HK-2 (cell line): ENCODE measurements at regions not wholly inside any gene's neighbourhood (a gene's known extent, or its start where the extent isn't known, plus 50 kb on each side); places are given as distances from the start of the nearest gene placed in this dataset.
"Not testable (repeated sequence)": the region's sequence is repeated elsewhere in the genome, so short reads cannot be mapped to it uniquely, and the experiment has no call there.

Source experiments
- DNase-seq: peaks from one replicate; pipeline ENCODE4 v3.0.0-alpha.2; 2018; ENCODE audit not compliant: unreplicated experiment

- no peak for DNase-seq
These were observed 106.7 kb downstream of the RAP2B start for GRCh38 chr3:153268564-153269279.

- DNase-seq: no peak
These were observed 107.7 kb downstream of the RAP2B start for GRCh38 chr3:153269730-153270129.

- no peak for DNase-seq
These were observed 111.2 kb downstream of the RAP2B start for GRCh38 chr3:153273217-153273616.

DNA sequence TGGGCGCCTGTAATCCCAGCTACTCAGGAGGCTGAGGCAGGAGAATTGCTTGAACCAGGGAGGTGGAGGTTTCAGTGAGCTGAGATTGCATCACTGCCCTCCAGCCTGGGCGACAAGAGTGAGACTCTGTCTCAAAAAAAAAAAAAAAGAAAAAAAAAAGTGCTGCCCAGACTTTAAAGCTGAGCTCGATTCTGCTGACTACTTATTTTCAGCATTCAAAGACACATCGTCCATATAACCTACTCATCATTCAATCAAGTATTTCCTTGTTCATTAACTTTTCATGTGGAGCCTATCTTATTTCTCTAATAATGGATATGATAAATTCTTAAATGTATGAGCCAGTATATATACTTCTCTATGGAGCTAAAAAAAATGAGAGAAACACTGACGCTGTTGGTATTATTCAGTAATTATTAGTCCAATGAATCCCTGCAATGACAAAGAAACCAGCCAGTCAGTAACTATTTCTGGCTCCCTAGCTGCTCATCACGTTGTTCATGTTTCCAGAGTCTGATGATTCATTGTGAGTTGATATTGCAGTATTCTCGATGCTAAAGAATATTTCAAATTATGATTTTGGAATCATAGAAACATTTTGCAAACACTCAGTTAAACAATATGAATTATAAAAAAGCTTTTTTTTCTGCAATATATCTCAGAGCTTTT, 111.9 kb downstream of the RAP2B start:
- DNase-seq: no peak

DNA sequence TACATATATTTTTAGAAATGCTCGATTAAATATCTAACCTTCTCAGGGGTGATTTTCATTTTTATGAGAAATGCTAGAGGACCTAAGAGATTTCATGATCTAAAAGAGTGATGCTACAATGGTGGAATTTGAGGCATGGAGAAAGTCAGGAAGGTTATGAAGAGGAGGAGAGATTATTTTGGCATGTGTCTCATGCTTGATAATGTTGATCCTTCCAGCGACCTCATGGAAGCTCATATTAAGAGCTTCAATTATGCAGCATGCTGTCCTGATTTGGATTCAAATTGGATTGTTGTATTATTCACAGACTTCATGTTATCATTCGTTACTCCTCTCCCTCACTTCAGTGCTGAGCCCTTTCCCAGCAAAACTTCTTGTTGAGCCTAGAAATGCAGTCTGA, 112.5 kb downstream of the RAP2B start:
- DNase-seq: no peak

- no peak for DNase-seq
These were observed 113.5 kb downstream of the RAP2B start for GRCh38 chr3:153275514-153275913.

DNA sequence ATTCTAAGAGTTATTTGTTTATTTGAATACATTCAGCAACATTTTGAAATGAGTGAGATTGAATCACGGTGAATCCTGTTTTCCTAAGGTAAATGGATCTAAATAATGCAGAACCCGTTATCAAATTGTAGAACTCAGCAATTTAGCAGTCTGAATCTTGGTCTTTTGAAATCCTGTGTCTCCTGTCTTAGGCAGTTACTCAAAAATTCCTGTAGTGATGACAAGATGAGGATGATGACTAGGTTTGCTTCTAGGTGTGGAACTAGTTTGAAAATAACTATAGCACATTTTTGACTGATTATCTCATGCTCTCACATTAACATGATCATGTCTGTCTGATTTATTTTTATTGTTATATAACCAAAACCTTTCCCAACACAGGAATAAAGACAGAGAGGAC, 115.0 kb downstream of the RAP2B start:
- no peak for DNase-seq

- not testable (repeated sequence) for DNase-seq
These were observed 119.4 kb downstream of the RAP2B start for GRCh38 chr3:153281236-153281997.

GRCh38 chr3:153282355-153282754, 120.3 kb downstream of the RAP2B start:
- no peak for DNase-seq

DNA sequence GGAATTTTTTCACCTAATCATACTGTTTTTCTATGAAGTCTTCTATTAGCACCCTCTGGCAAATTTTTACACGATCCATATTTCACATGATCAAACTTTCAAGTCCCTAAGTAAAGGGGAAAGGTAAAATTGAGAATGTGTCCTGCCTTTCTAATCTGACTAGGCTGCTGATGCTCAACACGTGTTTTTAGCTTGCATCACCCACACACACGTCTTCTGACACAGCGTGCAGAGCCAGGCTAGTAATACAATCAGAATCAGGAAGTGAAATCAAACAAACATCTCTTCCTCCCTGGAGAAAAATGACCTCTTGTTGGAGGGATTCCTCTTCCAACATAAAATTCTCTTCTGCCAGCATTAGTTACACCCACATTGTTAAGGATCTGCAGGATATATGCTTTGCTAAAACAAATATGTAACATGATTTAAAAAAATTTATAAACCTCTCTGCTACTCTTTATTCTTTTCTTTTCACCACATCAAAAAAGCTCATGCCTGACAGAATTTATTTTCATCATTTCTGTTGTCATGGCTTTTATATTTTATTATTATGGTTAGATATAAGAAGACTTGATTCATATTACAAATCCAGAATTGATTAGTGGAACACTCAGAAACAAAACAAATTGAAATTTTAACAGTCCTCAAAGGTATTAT, 122.4 kb downstream of the RAP2B start:
- DNase-seq: peak; percentile 17

- DNase-seq: no peak
These were observed 123.2 kb downstream of the RAP2B start for GRCh38 chr3:153285194-153285641.

DNA sequence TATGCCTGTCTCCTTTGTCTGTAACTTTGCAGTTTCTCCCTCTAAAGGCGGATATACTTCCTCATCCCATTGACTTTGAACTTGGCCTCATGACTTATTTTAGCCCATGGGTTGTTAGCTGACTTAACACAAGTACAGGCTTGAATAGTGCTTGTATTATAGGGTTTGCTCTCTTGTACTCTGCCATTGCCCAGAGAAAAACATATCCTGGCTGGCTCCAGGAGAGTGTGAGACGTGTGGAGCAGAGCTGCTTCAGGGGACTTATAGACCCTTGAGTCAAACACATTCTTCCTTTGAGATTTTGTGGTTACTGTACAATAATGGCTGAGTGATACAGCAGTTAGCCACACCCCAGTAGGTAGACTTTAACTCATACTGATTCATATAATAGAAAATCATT, 124.0 kb downstream of the RAP2B start:
- DNase-seq: no peak

DNA sequence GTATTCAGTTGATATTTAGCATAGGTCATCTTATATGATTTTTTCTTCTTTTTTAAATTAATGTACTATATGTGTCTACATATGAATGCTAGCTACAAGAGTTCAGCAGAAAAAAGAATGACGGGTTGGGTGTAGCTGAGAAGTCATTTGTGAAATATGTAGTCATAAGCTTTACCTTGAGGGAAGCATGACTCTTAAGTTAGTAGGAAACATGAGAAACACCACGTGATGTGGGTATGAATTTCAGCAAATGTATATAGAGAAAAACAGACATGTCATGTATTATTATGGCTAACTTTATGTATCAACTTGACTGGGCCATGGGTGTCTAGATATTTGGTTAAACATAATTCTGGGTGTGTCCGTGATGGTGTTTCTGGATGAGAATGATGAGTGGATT, 125.0 kb downstream of the RAP2B start:
- DNase-seq: no peak

GRCh38 chr3:153289334-153289808, 127.3 kb downstream of the RAP2B start:
- DNase-seq: peak; percentile 16

DNA sequence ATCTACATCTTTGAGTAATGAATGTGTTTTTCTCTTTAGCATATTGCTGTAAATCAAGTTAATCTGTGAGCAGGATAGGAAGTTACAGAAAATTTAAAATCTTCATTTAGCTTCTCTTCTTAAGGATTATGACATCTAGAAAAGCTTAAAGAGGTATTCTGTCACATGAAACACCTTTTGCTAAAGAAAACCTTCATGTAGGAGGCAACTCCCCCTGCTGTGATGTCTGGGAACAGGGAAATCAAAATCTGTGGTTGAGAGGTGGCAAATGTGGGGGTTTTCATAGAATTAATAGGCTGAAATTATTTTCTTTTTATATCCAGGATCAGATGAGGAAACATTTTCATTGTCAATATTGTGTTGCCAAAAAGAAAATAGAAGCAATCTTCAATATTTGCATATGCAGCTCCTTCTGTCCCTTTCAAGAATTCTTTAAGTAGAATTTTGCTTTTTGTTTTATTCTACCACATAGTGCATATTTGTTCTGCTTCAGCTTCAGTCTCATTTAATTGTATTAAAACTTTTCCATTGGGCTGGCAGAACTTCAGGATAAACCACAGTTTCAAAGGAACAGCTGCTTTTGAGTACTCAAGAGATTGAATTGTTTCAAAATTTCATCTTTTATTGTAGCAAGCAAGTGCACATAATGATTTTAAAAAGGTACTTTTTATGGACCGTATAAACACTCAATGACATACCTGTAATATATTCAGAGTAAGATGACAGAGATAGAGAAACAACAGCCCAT, 128.4 kb downstream of the RAP2B start:
- DNase-seq: no peak

- DNase-seq: no peak
These were observed 129.1 kb downstream of the RAP2B start for GRCh38 chr3:153291059-153291685.

GRCh38 chr3:153293265-153293664, 131.2 kb downstream of the RAP2B start:
- no peak for DNase-seq

GRCh38 chr3:153295901-153296300, 133.9 kb downstream of the RAP2B start:
- DNase-seq: no peak

DNA sequence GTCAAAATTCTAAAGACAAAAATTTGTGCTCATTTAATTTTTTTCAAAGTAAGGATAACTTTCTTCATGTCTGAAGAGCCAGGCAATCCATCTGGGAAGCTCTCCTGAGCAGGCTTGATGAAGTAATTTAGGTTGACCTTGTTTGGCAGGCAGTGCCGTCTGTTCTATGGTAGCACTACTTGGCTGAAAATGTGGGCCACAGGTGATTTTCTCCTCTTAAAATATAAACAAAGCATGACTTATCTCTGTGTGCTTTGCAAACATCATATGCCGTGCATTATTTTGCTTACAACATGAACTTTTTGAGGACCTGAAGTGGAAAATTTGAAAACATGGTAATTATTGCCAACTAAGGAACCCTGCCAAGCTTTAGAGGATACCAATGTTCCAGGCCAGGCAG, 143.2 kb downstream of the RAP2B start:
- no peak for DNase-seq

DNA sequence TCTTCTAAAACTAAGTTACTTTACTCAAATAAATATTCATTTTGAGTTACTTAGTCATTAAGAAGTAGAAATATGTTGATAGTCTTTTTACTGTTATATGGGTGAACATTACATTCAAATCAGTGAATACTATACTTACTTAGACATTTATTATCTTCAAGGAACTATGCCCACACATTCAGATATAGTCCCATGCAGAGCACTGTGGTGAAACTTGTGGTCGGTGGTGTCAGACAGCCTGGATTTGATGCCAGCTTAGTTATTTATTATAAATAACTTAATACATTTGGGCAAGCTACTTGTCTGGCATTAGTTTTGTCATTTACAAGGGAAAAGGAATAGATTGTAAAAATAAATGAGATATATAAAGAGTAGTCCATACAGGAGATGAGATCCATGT, 149.5 kb downstream of the RAP2B start:
- no peak for DNase-seq
